ENCODE measurements at regions not wholly inside any gene's neighbourhood (a gene's known extent, or its start where the extent isn't known, plus 50 kb on each side); places are given as distances from the start of the nearest gene placed in this dataset.
"Not testable (repeated sequence)": the region's sequence is repeated elsewhere in the genome, so short reads cannot be mapped to it uniquely, and the experiment has no call there.

DNA sequence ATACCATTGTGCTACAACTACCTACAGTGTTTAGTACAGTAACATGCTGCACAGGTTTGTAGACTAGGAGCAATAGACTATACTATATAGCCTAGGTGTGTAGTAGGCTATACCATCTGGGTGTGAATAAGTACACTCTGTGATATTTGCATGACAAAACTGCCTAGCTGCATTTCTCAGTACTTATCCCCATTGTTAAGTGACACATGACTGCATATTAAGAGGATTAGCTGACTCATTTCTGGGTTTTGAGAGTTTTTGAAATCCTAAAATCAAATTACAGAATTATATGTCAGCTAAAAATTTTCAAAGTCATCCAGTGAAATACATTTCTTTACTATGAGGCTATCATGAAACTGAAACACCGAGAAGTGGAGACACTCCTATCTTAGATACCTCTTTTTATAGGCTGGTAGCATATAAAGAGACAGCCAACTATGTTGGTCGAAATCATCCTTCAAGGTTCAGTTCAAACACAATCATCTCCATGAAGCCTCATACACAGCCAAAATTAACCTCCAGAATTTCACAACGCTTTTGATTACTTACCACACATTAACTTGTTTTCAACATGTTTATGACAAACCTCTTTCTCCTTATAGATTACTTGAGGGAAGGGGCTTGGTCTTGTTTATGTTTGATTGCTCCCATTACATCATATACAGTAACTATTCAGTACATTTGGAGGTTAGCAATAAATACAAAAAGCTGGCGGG is 89.8 kb upstream of the ANK3 start:
- H3K27me3 Mint-ChIP-seq (ENCODE audit: low read depth in 2 of 2), result no peaks in the 10 kb centered on the region

DNA sequence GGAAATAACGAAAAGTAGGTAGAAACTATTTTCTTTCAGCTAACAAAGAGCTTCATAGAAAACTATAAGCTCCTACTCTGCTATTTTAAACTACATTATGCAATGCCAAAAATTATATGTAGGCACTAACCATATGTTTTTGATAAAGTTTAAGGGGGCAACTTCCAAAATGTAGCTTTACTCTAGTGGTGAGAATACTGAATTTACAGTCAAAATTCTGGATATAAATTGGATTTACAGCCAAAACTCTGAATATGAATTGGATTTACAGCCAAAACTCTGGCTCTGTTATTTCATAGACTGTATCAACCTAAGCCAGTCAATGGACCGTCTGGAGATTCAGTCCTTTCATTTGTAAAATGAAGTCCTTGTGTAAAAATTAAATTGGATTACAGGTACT is 86.8 kb upstream of the ANK3 start:
- Histone ChIP-seq H3K9me3 (ENCODE audit: control insufficient read depth, insufficient read depth, low read length) (no peaks in the 10 kb centered on the region), H3K4me3 (ENCODE audit: low read length) (no peak overlapping the region), H3K36me3 (ENCODE audit: control insufficient read depth, insufficient read depth, low read length) (no peaks in the 10 kb centered on the region), H3K4me1 (ENCODE audit: control insufficient read depth, insufficient read depth, low read length) (no peaks in the 10 kb centered on the region), H3K27me3 (ENCODE audit: control insufficient read depth, insufficient read depth, low read length) (no peaks in the 10 kb centered on the region), H3K27ac (ENCODE audit: low read length) (no peak overlapping the region)
- Mint-ChIP-seq H3K27ac (no peak overlapping the region), H3K4me3 (no peak overlapping the region), H3K9me3 (peaks cover 0 to 4% of the 10 kb centered on the region in 2 donors), H3K27me3 (ENCODE audit: low read depth in 2 of 2) (no peaks in the 10 kb centered on the region), H3K4me1 (no peaks in the 10 kb centered on the region), H3K36me3 (no peaks in the 10 kb centered on the region)
- DNase-seq (no peak), ATAC-seq (no peak)
- intact Hi-C loops (cut with micrococcal nuclease), result no loop called here
- WGBS (ENCODE audit: insufficient coverage), result 80% methylated on average over 1 of the region's 2 CpGs
- TF ChIP-seq, protein P1, sequence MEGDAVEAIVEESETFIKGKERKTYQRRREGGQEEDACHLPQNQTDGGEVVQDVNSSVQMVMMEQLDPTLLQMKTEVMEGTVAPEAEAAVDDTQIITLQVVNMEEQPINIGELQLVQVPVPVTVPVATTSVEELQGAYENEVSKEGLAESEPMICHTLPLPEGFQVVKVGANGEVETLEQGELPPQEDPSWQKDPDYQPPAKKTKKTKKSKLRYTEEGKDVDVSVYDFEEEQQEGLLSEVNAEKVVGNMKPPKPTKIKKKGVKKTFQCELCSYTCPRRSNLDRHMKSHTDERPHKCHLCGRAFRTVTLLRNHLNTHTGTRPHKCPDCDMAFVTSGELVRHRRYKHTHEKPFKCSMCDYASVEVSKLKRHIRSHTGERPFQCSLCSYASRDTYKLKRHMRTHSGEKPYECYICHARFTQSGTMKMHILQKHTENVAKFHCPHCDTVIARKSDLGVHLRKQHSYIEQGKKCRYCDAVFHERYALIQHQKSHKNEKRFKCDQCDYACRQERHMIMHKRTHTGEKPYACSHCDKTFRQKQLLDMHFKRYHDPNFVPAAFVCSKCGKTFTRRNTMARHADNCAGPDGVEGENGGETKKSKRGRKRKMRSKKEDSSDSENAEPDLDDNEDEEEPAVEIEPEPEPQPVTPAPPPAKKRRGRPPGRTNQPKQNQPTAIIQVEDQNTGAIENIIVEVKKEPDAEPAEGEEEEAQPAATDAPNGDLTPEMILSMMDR (IDR thresholded peaks at IDR 0.05), result no peak

More for the DNA sequence above, 89.8 kb upstream of the ANK3 start:
- H3K36me3 Mint-ChIP-seq, result no peaks in the 10 kb centered on the region
- no peaks in the 10 kb centered on the region for H3K4me1 Mint-ChIP-seq
- H3K27me3 ChIP-seq (ENCODE audit: control insufficient read depth, insufficient read depth, low read length), result no peaks in the 10 kb centered on the region
- H3K4me3 Mint-ChIP-seq, result no peak overlapping the region
- DNase-seq, result no peak
- H3K9me3 Mint-ChIP-seq, result peaks cover 0 to 4% of the 10 kb centered on the region in 2 donors
- 84% methylated on average over 3 of the region's 4 CpGs for WGBS (ENCODE audit: insufficient coverage)
- TF ChIP-seq, protein P1 (IDR thresholded peaks at IDR 0.05), result no peak
- intact Hi-C loops (cut with micrococcal nuclease), result no loop called here
- H3K9me3 ChIP-seq (ENCODE audit: control insufficient read depth, insufficient read depth, low read length), result no peaks in the 10 kb centered on the region
- H3K4me1 ChIP-seq (ENCODE audit: control insufficient read depth, insufficient read depth, low read length), result no peaks in the 10 kb centered on the region
- H3K27ac Mint-ChIP-seq, result no peak overlapping the region
- H3K27ac ChIP-seq (ENCODE audit: low read length), result no peak overlapping the region
- no peak for ATAC-seq
- H3K4me3 ChIP-seq (ENCODE audit: low read length), result no peak overlapping the region
- no peaks in the 10 kb centered on the region for H3K36me3 ChIP-seq (ENCODE audit: control insufficient read depth, insufficient read depth, low read length)

DNA sequence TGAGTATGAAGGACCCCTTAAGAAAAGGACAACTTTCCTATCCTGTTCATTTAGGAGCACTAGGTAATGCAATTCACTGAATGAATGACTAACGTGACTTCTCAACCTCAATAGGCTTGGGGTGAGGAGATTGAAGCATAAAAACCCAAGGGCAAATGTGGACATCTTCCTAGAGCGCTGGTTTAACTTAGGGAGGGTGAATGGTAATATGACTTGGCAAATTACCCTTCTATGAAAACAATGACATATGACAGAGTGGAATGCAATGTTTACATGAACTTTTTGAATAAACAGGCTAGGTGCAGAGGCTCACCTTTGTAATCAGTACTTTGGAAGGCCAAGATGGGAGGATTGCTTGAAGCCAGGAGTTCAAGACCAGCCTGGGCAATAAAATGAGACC is 83.9 kb upstream of the ANK3 start:
- no peaks in the 10 kb centered on the region for H3K27me3 Mint-ChIP-seq (ENCODE audit: low read depth in 2 of 2)
- ATAC-seq (no peak), DNase-seq (no peak)
- intact Hi-C loops (cut with micrococcal nuclease), result no loop called here
- Histone ChIP-seq H3K27ac (ENCODE audit: low read length) (no peak overlapping the region), H3K4me3 (ENCODE audit: low read length) (no peak overlapping the region), H3K9me3 (ENCODE audit: control insufficient read depth, insufficient read depth, low read length) (no peaks in the 10 kb centered on the region), H3K27me3 (ENCODE audit: control insufficient read depth, insufficient read depth, low read length) (no peaks in the 10 kb centered on the region), H3K36me3 (ENCODE audit: control insufficient read depth, insufficient read depth, low read length) (no peaks in the 10 kb centered on the region), H3K4me1 (ENCODE audit: control insufficient read depth, insufficient read depth, low read length) (no peaks in the 10 kb centered on the region)
- H3K4me3 Mint-ChIP-seq, result no peak overlapping the region
- TF ChIP-seq, protein P1 (IDR thresholded peaks at IDR 0.05), result no peak
- H3K9me3 Mint-ChIP-seq, result no peaks in the 10 kb centered on the region
- H3K27ac Mint-ChIP-seq, result no peak overlapping the region
- no peaks in the 10 kb centered on the region for H3K4me1 Mint-ChIP-seq
- 94% methylated on average over 2 of the region's 2 CpGs for WGBS (ENCODE audit: insufficient coverage)
- no peaks in the 10 kb centered on the region for H3K36me3 Mint-ChIP-seq

DNA sequence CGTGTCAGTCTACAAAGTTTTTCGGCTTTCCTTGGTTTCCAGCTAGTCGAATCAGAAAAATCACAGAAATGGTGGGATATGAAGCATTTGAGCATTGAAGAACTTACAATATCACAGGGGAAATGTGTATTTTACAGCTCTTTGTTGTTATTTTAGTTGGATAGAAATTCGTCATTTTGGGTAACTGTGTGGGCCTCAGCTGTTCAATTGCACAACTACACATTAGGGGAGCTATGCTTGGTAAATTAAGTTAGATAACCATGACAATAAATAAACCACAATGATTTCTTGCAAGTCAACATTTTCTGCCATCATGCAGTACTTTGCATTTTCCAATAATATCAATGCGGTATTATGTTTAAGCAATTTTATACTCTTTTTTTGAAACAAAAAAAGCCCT is 80.4 kb upstream of the ANK3 start:
- Mint-ChIP-seq H3K4me3 (no peak overlapping the region), H3K27me3 (ENCODE audit: low read depth in 2 of 2) (no peaks in the 10 kb centered on the region), H3K36me3 (no peaks in the 10 kb centered on the region), H3K4me1 (no peaks in the 10 kb centered on the region), H3K27ac (no peak overlapping the region), H3K9me3 (no peaks in the 10 kb centered on the region)
- Histone ChIP-seq H3K27me3 (ENCODE audit: control insufficient read depth, insufficient read depth, low read length) (no peaks in the 10 kb centered on the region), H3K4me3 (ENCODE audit: low read length) (no peak overlapping the region), H3K4me1 (ENCODE audit: control insufficient read depth, insufficient read depth, low read length) (no peaks in the 10 kb centered on the region), H3K27ac (ENCODE audit: low read length) (no peak overlapping the region), H3K36me3 (ENCODE audit: control insufficient read depth, insufficient read depth, low read length) (no peaks in the 10 kb centered on the region), H3K9me3 (ENCODE audit: control insufficient read depth, insufficient read depth, low read length) (no peaks in the 10 kb centered on the region)
- WGBS (ENCODE audit: insufficient coverage), result 98% methylated on average over 4 of the region's 5 CpGs
- ATAC-seq (no peak), DNase-seq (no peak)
- intact Hi-C loops (cut with micrococcal nuclease), result no loop called here
- TF ChIP-seq, protein P1 (IDR thresholded peaks at IDR 0.05), result no peak

DNA sequence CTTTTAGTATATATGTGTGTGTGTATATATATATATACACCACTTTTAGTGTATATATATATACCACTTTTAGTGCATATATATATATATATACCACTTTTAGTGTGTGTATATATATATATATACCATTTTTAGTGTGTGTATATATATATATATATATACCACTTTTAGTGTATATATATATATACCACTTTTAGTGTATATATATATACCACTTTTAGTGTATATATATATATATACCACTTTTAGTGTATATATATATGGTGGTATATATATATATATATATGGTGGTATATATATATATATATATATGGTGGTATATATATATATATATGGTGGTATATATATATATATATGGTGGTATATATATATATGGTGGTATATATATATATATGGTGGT is 79.5 kb upstream of the ANK3 start:
- H3K27me3 ChIP-seq (ENCODE audit: control insufficient read depth, insufficient read depth, low read length); H3K4me3 ChIP-seq (ENCODE audit: low read length); intact Hi-C loops (cut with micrococcal nuclease); H3K27ac Mint-ChIP-seq; H3K9me3 ChIP-seq (ENCODE audit: control insufficient read depth, insufficient read depth, low read length); ATAC-seq; H3K9me3 Mint-ChIP-seq; H3K4me3 Mint-ChIP-seq; H3K36me3 ChIP-seq (ENCODE audit: control insufficient read depth, insufficient read depth, low read length); H3K4me1 ChIP-seq (ENCODE audit: control insufficient read depth, insufficient read depth, low read length); H3K4me1 Mint-ChIP-seq; H3K36me3 Mint-ChIP-seq; H3K27ac ChIP-seq (ENCODE audit: low read length); DNase-seq; H3K27me3 Mint-ChIP-seq (ENCODE audit: low read depth in 2 of 2): not testable (repeated sequence)

All from natural killer cell (primary cell).